GM12891 (cell line): ENCODE measurements at regions not wholly inside any gene's neighbourhood (a gene's known extent, or its start where the extent isn't known, plus 50 kb on each side); places are given as distances from the start of the nearest gene placed in this dataset.

ENCODE experiments used
- PAX5 ChIP-seq: IDR thresholded peaks from 2 replicates; pipeline ENCODE4 v1.6.1; 2011; ENCODE audit warnings: low read length, moderate library complexity, mild to moderate bottlenecking; ENCODE audit not compliant: insufficient read depth, severe bottlenecking
- POLR2A ChIP-seq: IDR thresholded peaks from 2 replicates; pipeline ENCODE4 v1.6.1; 2011; ENCODE audit warnings: low read depth, low read length, control low read depth
- TAF1 ChIP-seq: IDR thresholded peaks from 2 replicates; pipeline ENCODE4 v1.6.1; 2011; ENCODE audit warnings: low read depth, low read length, control low read depth

DNA sequence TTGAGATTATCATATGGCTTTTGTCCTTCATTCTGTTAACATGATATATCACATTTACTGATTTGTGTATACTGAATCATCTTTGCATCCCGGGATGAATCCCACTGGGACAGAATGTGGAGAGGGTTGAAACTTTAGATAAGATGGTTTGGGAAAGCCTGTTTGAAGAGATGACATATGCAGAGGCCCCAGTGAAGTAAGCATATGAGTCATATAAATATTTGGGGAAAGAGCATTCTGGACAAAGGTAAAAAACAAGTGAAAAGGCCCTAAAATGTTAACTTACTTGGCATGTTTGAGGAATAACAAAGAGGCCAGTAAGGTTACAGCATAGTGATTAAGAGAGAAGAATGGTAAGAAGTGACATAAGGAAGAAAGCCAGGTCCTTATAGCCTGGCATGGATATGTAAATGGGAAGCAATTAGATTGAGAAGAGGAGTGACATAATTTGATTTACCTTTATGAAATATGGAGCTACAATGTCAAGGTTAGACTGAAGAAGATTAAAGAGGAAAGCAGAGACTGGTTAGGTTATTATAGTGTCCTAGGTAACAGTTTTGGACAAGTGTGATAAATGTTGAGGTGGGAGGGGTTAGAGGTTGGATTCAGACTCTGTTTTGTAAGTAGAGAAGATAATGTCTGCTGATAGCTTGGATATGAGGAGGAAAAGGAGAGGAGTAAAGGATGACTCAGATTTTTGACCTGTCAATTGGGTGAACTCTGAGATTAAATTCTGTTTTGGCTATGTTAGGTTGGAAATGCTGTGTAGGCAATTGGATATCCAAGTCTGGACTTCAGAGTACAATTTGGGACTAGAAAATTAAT, 54.6 kb upstream of the DRP2 start:
- no peak for TF ChIP-seq TAF1
- no peak for TF ChIP-seq PAX5
- TF ChIP-seq POLR2A, result no peak
